ENCODE measurements at regions not wholly inside any gene's neighbourhood (a gene's known extent, or its start where the extent isn't known, plus 50 kb on each side); places are given as distances from the start of the nearest gene placed in this dataset.

DNA sequence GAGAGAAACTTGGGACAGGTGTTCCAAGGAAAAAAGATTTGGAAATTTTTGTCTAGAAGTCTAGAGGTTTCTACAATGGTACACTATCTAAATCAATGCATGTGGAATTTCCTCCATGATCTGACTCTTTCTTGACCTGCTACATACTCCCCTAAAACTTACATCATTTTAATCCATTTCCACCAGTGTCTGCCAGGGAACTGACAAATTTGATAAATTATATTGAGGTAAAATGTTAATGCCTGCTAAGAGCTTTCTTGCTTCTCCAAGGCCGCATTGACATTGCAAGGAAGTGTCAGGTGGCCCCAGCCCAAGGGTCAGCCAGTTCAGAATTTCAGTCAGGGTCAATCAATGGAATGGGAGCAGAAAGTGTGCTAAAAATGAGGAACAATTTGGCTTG is 163.4 kb upstream of the FBXL17 start:
- no peak for TF ChIP-seq POLR2A (IDR thresholded peaks at IDR 0.05; ENCODE audit: borderline replicate concordance, extremely low read depth, insufficient read depth, insufficient read length)
- no peak for TF ChIP-seq CTCF (IDR thresholded peaks at IDR 0.05 in 2 of 3, conservative IDR thresholded peaks at IDR 0.05 in 1 of 3; ENCODE audit: borderline replicate concordance in 1 of 3, insufficient read depth in 1 of 3, low read depth in 2 of 3, low read length in 2 of 3)
- TF ChIP-seq, protein P1, sequence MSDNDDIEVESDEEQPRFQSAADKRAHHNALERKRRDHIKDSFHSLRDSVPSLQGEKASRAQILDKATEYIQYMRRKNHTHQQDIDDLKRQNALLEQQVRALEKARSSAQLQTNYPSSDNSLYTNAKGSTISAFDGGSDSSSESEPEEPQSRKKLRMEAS (IDR thresholded peaks at IDR 0.05) = no peak
- no peak for TF ChIP-seq JUND (IDR thresholded peaks at IDR 0.05)
